ENCODE measurements at regions not wholly inside any gene's neighbourhood (a gene's known extent, or its start where the extent isn't known, plus 50 kb on each side); places are given as distances from the start of the nearest gene placed in this dataset.

DNA sequence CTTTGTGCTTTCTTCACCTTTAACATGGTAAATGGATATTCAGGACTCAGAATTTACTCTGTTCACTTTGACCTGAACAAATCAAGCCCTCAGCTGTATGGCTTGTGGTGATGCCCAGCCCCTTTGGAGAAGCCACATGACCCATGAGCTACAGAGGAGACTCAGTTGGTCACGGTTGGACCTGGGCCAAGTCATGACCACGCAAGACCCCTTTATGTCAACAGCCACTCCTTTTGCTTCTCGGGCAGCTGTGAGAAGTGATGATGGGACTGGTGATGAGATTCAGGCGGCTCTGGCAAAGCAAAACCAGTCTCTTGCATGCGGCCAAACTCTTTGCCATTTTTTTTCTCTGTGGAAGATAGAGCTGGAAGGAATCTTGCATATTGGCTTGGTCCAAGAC is 96.5 kb upstream of the AJAP1 start:
- Histone ChIP-seq H3K4me3 (no peak overlapping the region), H3K4me1 (no peaks in the 10 kb centered on the region), H3K27me3 (no peaks in the 10 kb centered on the region), H3K27ac (no peak overlapping the region), H3K36me3 (no peaks in the 10 kb centered on the region), H3K9me3 (no peaks in the 10 kb centered on the region)
- TF ChIP-seq, protein P1, sequence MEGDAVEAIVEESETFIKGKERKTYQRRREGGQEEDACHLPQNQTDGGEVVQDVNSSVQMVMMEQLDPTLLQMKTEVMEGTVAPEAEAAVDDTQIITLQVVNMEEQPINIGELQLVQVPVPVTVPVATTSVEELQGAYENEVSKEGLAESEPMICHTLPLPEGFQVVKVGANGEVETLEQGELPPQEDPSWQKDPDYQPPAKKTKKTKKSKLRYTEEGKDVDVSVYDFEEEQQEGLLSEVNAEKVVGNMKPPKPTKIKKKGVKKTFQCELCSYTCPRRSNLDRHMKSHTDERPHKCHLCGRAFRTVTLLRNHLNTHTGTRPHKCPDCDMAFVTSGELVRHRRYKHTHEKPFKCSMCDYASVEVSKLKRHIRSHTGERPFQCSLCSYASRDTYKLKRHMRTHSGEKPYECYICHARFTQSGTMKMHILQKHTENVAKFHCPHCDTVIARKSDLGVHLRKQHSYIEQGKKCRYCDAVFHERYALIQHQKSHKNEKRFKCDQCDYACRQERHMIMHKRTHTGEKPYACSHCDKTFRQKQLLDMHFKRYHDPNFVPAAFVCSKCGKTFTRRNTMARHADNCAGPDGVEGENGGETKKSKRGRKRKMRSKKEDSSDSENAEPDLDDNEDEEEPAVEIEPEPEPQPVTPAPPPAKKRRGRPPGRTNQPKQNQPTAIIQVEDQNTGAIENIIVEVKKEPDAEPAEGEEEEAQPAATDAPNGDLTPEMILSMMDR (IDR thresholded peaks at IDR 0.05): no peak
- no peak for DNase-seq (ENCODE audit: low spot score)

GRCh38 chr1:4561205-4561604 is 93.2 kb upstream of the AJAP1 start:
- Histone ChIP-seq H3K27me3 (no peaks in the 10 kb centered on the region), H3K4me1 (no peaks in the 10 kb centered on the region), H3K36me3 (no peaks in the 10 kb centered on the region), H3K4me3 (no peak overlapping the region), H3K9me3 (no peaks in the 10 kb centered on the region), H3K27ac (no peak overlapping the region)
- DNase-seq (ENCODE audit: low spot score): no peak
- TF ChIP-seq, protein P1 (IDR thresholded peaks at IDR 0.05): no peak

DNA sequence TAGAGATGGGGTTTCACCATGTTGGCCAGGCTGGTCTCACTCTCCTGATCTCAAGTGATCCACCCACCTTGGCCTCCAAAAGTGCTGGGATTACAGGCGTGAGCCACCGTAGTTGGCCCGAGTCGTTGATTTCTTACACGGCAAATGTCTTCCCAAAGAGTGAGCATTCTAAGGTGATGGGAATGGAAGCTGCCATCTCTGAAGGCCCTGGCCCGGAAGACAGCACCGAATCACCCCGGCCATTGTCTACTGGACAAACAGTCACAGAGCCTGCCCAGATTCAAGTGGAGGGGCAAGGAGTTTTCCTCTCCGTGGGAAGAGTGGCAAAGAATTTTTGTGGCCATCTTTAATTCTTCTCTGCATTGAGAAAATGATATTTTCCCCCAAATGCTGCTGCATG is 92.1 kb upstream of the AJAP1 start:
- no peak overlapping the region for H3K27ac ChIP-seq
- H3K4me3 ChIP-seq: no peak overlapping the region
- no peaks in the 10 kb centered on the region for H3K4me1 ChIP-seq
- no peaks in the 10 kb centered on the region for H3K9me3 ChIP-seq
- DNase-seq (ENCODE audit: low spot score): no peak
- TF ChIP-seq, protein P1 (IDR thresholded peaks at IDR 0.05): no peak
- H3K27me3 ChIP-seq: no peaks in the 10 kb centered on the region
- H3K36me3 ChIP-seq: no peaks in the 10 kb centered on the region

GRCh38 chr1:4563586-4563985 is 90.8 kb upstream of the AJAP1 start:
- Histone ChIP-seq H3K27ac (no peak overlapping the region), H3K27me3 (no peaks in the 10 kb centered on the region), H3K36me3 (no peaks in the 10 kb centered on the region), H3K4me3 (no peak overlapping the region), H3K9me3 (no peaks in the 10 kb centered on the region), H3K4me1 (no peaks in the 10 kb centered on the region)
- TF ChIP-seq, protein P1 (IDR thresholded peaks at IDR 0.05): no peak
- no peak for DNase-seq (ENCODE audit: low spot score)

DNA sequence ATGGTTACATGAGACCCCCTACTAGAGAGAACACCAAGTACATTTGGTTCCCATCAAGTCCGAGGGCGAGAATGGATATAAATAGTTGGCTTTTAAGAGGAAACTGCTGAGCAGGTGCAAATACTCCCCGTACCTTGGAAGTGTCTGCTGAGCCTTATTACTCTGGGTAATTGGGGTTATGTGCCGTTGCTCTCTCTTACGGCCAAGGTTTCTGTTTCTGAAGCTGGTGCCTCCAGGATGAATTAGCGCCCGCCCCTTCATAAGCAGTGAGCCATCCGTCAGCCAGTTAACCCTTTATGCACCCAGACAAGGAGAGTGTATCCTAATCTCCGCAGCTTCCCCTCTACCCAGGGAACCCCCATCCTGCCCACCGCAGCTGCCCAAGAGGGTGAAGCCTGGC is 90.4 kb upstream of the AJAP1 start:
- no peak overlapping the region for H3K27ac ChIP-seq
- H3K9me3 ChIP-seq: no peaks in the 10 kb centered on the region
- H3K4me3 ChIP-seq: no peak overlapping the region
- no peak for DNase-seq (ENCODE audit: low spot score)
- no peaks in the 10 kb centered on the region for H3K4me1 ChIP-seq
- no peaks in the 10 kb centered on the region for H3K27me3 ChIP-seq
- H3K36me3 ChIP-seq: no peaks in the 10 kb centered on the region
- TF ChIP-seq, protein P1 (IDR thresholded peaks at IDR 0.05): no peak

DNA sequence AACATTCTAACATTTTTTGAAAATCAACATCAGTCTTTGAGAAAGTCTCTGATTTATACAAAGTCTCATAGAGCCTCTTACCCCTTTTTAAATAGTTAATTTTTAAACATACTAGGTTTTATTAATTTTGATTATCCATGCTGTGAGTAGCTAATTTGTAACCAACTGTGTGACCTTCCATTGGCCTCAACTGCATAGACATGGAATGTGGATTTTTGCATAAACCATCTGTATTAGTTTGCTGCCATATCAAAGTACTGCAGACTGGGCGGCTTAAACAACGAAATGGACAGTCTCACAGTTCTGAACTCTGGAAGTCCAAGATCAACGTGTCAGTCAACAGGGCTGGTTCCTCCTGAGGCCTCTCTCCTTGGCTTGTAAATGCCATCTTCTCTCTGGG is 89.2 kb upstream of the AJAP1 start:
- Histone ChIP-seq H3K27ac (no peak overlapping the region), H3K36me3 (no peaks in the 10 kb centered on the region), H3K4me1 (no peaks in the 10 kb centered on the region), H3K27me3 (no peaks in the 10 kb centered on the region), H3K9me3 (no peaks in the 10 kb centered on the region), H3K4me3 (no peak overlapping the region)
- TF ChIP-seq, protein P1 (IDR thresholded peaks at IDR 0.05): no peak
- DNase-seq (ENCODE audit: low spot score): no peak
